Upper lobe of left lung (tissue), 6 donors: ENCODE measurements at regions not wholly inside any gene's neighbourhood (a gene's known extent, or its start where the extent isn't known, plus 50 kb on each side); places are given as distances from the start of the nearest gene placed in this dataset.
"Not testable (repeated sequence)": the region's sequence is repeated elsewhere in the genome, so short reads cannot be mapped to it uniquely, and the experiment has no call there.

Experiments
- ATAC-seq, 2 donors: fragments of 200-7000 bp; cut with Tn5 transposase; one replicate each; pipeline ENCODE4 v1.9.1; 2022; ENCODE audit warnings: mild to moderate bottlenecking in 2 of 2, moderate library complexity in 2 of 2; ENCODE audit not compliant: low FRiP score in 2 of 2
- DNase-seq, 2 donors: peaks; one replicate each; pipeline ENCODE4 v3.0.0-alpha.2; 2019 to 2020
- H3K27ac ChIP-seq, 4 donors: fragments of 200-600 bp; sonication (generic); one replicate each; pipeline ENCODE4 v1.5.1; 2016 to 2019
- H3K27me3 ChIP-seq, 4 donors: fragments of 200-600 bp; sonication (generic); one replicate each; pipeline ENCODE4 v1.5.1; 2017 to 2019
- H3K36me3 ChIP-seq, 4 donors: fragments of 200-600 bp; sonication (generic); one replicate each; pipeline ENCODE4 v1.5.1; 2016 to 2019
- H3K4me1 ChIP-seq, 4 donors: fragments of 200-600 bp; sonication (generic); one replicate each; pipeline ENCODE4 v1.5.1; 2018 to 2019
- H3K4me3 ChIP-seq, 4 donors: fragments of 200-600 bp; sonication (generic); one replicate each; pipeline ENCODE4 v1.5.1; 2017 to 2019; ENCODE audit warnings: mild to moderate bottlenecking in 2 of 4, moderate library complexity in 1 of 4
- H3K9me3 ChIP-seq, 4 donors: fragments of 200-600 bp; sonication (generic); one replicate each; pipeline ENCODE4 v1.5.1; 2018 to 2019
- EP300 ChIP-seq, 4 donors: sonication (generic); formaldehyde crosslinking; IDR thresholded peaks; one replicate each; pipeline ENCODE4 v1.5.1; 2017; ENCODE audit warnings: antibody characterized with exemption in 4 of 4, control low read depth in 2 of 4
- POLR2A ChIP-seq, 4 donors: fragments of 450-650 bp; IDR thresholded peaks; one replicate each; pipeline ENCODE4 v1.5.1; 2016 to 2017; ENCODE audit warnings: antibody characterized with exemption in 4 of 4, mild to moderate bottlenecking in 2 of 4
- POLR2AphosphoS5 ChIP-seq, 2 donors: sonication (generic); formaldehyde crosslinking; IDR thresholded peaks; one replicate each; pipeline ENCODE4 v1.5.1; 2017; ENCODE audit warnings: antibody characterized with exemption in 2 of 2
- WGBS, 2 donors: methylation state at CpG; one replicate each; pipeline ENCODE4 v1.1.5; 2017 to 2018; 5-methylcytosine and 5-hydroxymethylcytosine counted together
- TF ChIP-seq, protein P1 (sequence below), 6 experiments: fragments of 450-650 bp in 4 of 6; fragments of 200-600 bp in 2 of 6; sonication (generic) in 2 of 6; IDR thresholded peaks; one replicate each; pipeline ENCODE4 v1.5.1; 2016 to 2019; ENCODE audit warnings: antibody characterized with exemption in 6 of 6
- donor health status: DM: no; HTN: no; CAD: no; lungs with moderate emphysema.
- donor health status: DM: no; HTN: yes; CAD: no; lungs with severe emphysema.

DNA sequence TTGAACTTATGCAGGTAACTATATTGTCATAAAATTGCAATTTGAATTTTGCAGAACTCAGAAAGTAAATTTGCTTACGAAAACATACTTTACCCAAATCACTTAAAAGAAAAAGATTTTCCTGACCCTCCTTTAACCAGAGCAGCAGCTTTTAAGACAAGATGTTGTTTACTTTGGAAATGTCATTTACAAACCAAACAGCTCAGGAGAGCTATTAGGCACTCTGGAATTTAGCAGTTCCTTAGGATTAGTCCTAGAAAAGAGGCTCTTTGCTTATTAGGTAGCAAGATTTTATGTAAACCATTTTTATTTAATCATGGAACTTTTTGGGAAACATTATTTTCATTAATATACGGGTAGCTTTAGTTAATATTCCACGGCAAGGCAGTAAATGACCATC, 765.7 kb upstream of the POU3F4 start:
- DNase-seq (no peak), ATAC-seq (no peak)
- TF ChIP-seq POLR2A (IDR thresholded peaks at IDR 0.05) (no peak), POLR2AphosphoS5 (IDR thresholded peaks at IDR 0.05) (no peak), EP300 (IDR thresholded peaks at IDR 0.05) (no peak)
- TF ChIP-seq, protein P1, sequence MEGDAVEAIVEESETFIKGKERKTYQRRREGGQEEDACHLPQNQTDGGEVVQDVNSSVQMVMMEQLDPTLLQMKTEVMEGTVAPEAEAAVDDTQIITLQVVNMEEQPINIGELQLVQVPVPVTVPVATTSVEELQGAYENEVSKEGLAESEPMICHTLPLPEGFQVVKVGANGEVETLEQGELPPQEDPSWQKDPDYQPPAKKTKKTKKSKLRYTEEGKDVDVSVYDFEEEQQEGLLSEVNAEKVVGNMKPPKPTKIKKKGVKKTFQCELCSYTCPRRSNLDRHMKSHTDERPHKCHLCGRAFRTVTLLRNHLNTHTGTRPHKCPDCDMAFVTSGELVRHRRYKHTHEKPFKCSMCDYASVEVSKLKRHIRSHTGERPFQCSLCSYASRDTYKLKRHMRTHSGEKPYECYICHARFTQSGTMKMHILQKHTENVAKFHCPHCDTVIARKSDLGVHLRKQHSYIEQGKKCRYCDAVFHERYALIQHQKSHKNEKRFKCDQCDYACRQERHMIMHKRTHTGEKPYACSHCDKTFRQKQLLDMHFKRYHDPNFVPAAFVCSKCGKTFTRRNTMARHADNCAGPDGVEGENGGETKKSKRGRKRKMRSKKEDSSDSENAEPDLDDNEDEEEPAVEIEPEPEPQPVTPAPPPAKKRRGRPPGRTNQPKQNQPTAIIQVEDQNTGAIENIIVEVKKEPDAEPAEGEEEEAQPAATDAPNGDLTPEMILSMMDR (IDR thresholded peaks at IDR 0.05) = no peak
- Histone ChIP-seq H3K4me1 (no peaks in the 10 kb centered on the region), H3K9me3 (no peaks in the 10 kb centered on the region), H3K27me3 (no peaks in the 10 kb centered on the region), H3K36me3 (no peaks in the 10 kb centered on the region), H3K4me3 (no peak overlapping the region), H3K27ac (no peak overlapping the region)
- WGBS, 2 donors = 45 to 59% methylated on average over 3 of the region's 3 CpGs

- H3K27me3 ChIP-seq, H3K4me1 ChIP-seq, H3K4me3 ChIP-seq, H3K9me3 ChIP-seq, H3K36me3 ChIP-seq, ATAC-seq, H3K27ac ChIP-seq: not testable (repeated sequence)
- WGBS, 2 donors = 75 to 77% methylated on average over 5 of the region's 5 CpGs
- DNase-seq = peak in 1 of 2 donors; percentile 15
Observed at GRCh38 chrX:82745725-82746124, 762.4 kb upstream of the POU3F4 start.

DNA sequence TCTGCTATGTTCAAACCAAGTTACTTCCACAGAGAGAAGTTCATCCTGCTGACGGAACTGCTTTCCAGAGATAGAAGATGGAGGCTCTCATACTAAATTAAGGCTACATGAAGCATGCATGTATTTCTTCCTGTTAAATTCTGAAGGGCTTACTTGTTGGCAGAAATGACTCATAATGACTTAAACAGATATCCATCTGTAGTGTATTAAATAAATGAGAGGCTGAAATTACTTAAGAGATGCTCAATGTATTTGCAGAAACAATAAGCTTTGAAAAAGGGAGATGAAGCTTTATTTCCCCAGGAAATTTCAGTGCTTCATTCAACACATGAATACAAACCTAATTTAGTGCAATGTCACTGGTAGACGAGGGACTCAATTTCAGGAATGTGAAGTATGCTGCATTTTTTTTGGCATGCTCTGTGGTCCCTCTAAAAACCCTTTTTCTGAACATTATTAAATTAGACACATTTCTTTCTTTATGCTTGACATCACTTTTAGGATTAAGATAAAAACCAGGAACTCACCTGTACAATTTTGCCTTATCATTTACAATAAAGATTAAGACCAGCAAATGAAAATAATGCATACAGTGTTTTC, 759.1 kb upstream of the POU3F4 start:
- TF ChIP-seq, protein P1 (IDR thresholded peaks at IDR 0.05) = no peak
- Histone ChIP-seq H3K27me3 (no peaks in the 10 kb centered on the region), H3K9me3 (no peaks in the 10 kb centered on the region), H3K36me3 (no peaks in the 10 kb centered on the region), H3K4me3 (no peak overlapping the region), H3K4me1 (no peaks in the 10 kb centered on the region), H3K27ac (no peak overlapping the region)
- 37 to 61% methylated on average over 2 of the region's 2 CpGs for WGBS, 2 donors
- DNase-seq = no peak
- ATAC-seq = no peak

GRCh38 chrX:82756272-82756671, 751.8 kb upstream of the POU3F4 start:
- no peak overlapping the region for H3K4me3 ChIP-seq
- H3K27me3 ChIP-seq = no peaks in the 10 kb centered on the region
- DNase-seq (no peak), ATAC-seq (no peak)
- TF ChIP-seq EP300 (IDR thresholded peaks at IDR 0.05) = no peak
- no peak for TF ChIP-seq POLR2AphosphoS5 (IDR thresholded peaks at IDR 0.05)
- no peak for TF ChIP-seq POLR2A (IDR thresholded peaks at IDR 0.05)
- TF ChIP-seq, protein P1 (IDR thresholded peaks at IDR 0.05) = no peak
- no peaks in the 10 kb centered on the region for H3K4me1 ChIP-seq
- no peaks in the 10 kb centered on the region for H3K36me3 ChIP-seq
- H3K9me3 ChIP-seq = no peaks in the 10 kb centered on the region
- no peak overlapping the region for H3K27ac ChIP-seq
- WGBS, 2 donors = 79 to 86% methylated on average over 6 of the region's 6 CpGs

DNA sequence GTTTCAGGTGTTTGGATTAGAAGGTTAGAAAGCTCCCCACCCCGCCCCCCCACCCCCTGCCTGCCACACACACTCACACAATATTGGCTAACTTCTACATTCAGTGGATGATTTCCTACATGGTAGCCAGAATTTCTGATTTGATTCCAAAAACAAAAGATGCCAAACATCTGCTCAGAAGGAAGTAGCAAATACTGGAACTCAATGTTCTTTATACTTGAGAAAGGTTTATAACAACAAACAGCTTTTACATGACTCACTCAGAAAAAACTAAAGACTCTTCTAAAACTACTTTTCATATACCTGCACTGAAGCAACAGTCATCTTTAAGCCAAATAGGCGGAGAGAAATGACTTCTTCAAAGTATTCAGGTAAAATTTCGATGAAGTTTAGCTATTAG, 750.5 kb upstream of the POU3F4 start:
- H3K4me3 ChIP-seq = no peak overlapping the region

More for the DNA sequence above, 750.5 kb upstream of the POU3F4 start:
- Histone ChIP-seq H3K9me3 (no peaks in the 10 kb centered on the region), H3K4me1 (no peaks in the 10 kb centered on the region), H3K36me3 (no peaks in the 10 kb centered on the region), H3K27me3 (no peaks in the 10 kb centered on the region), H3K27ac (no peak overlapping the region)
- 49 to 75% methylated on average over 2 to 3 of the region's 3 CpGs for WGBS, 2 donors
- TF ChIP-seq, protein P1 (IDR thresholded peaks at IDR 0.05) = no peak
- TF ChIP-seq POLR2AphosphoS5 (IDR thresholded peaks at IDR 0.05) = no peak
- no peak for TF ChIP-seq EP300 (IDR thresholded peaks at IDR 0.05)
- TF ChIP-seq POLR2A (IDR thresholded peaks at IDR 0.05) = no peak
- no peak for ATAC-seq
- DNase-seq = no peak
